Endodermal cell (in vitro differentiated cells): ENCODE measurements at regions not wholly inside any gene's neighbourhood (a gene's known extent, or its start where the extent isn't known, plus 50 kb on each side); places are given as distances from the start of the nearest gene placed in this dataset.

ENCODE experiments used
- DNase-seq: peaks from one replicate; pipeline ENCODE4 v3.0.0-alpha.2; 2017
- H3K27ac ChIP-seq: 2 replicates; pipeline ENCODE4 v1.5.1; 2013; ENCODE audit warnings: mild to moderate bottlenecking, low read depth, low read length, moderate library complexity
- H3K27me3 ChIP-seq: 2 replicates; pipeline ENCODE4 v1.6.1; 2013; ENCODE audit warnings: mild to moderate bottlenecking, low read length, moderate library complexity; ENCODE audit not compliant: insufficient read depth, control insufficient read depth, poor library complexity, severe bottlenecking
- H3K36me3 ChIP-seq: 2 replicates; pipeline ENCODE4 v1.7.0; 2013; ENCODE audit warnings: mild to moderate bottlenecking, low read length, moderate library complexity; ENCODE audit not compliant: control insufficient read depth, insufficient read depth
- H3K4me1 ChIP-seq: one replicate; pipeline ENCODE4 v1.7.0; 2013; ENCODE audit warnings: low read length; ENCODE audit not compliant: control insufficient read depth, insufficient read depth
- H3K4me3 ChIP-seq: 2 replicates; pipeline ENCODE4 v1.5.1; 2013; ENCODE audit warnings: mild to moderate bottlenecking, low read length, moderate library complexity
- H3K9ac ChIP-seq: 2 replicates; pipeline ENCODE4 v1.6.1; 2013; ENCODE audit warnings: mild to moderate bottlenecking, low read length, moderate library complexity; ENCODE audit not compliant: poor library complexity, severe bottlenecking; ENCODE audit errors: extremely low read depth
- H3K9me3 ChIP-seq: 2 replicates; pipeline ENCODE4 v1.6.1; 2013; ENCODE audit warnings: mild to moderate bottlenecking, low read length, moderate library complexity; ENCODE audit not compliant: control insufficient read depth
- H3K27ac Mint-ChIP-seq: 2 replicates; pipeline ENCODE4 v1.8.0; 2020; ENCODE audit warnings: mixed read lengths
- H3K27me3 Mint-ChIP-seq: 2 replicates; pipeline ENCODE4 v1.8.0; 2021; ENCODE audit warnings: mild to moderate bottlenecking, mixed read lengths; ENCODE audit not compliant: insufficient read depth
- H3K36me3 Mint-ChIP-seq: 2 replicates; pipeline ENCODE4 v1.8.0; 2020; ENCODE audit warnings: low read depth, mixed read lengths
- H3K4me1 Mint-ChIP-seq: 2 replicates; pipeline ENCODE4 v1.8.0; 2020; ENCODE audit warnings: mixed read lengths
- H3K4me3 Mint-ChIP-seq: 2 replicates; pipeline ENCODE4 v1.8.0; 2020; ENCODE audit warnings: mild to moderate bottlenecking, moderate library complexity, mixed read lengths
- H3K9me3 Mint-ChIP-seq: 2 replicates; pipeline ENCODE4 v1.8.0; 2020; ENCODE audit warnings: mild to moderate bottlenecking, mixed read lengths
- CTCF ChIP-seq: fragments of 200-600 bp; sonication (generic); conservative IDR thresholded peaks from 2 replicates; pipeline ENCODE4 v1.5.0; 2021; ENCODE audit warnings: antibody characterized with exemption, mild to moderate bottlenecking
- WGBS, 2 experiments: methylation state at CpG; one replicate each; pipeline versions ENCODE4 v1.1.5 to v1.1.7; 2013; ENCODE audit warnings: missing lambda C conversion rate in 2 of 2, mixed read lengths in 1 of 2; ENCODE audit not compliant: insufficient coverage in 1 of 2, insufficient read length in 1 of 2; 5-methylcytosine and 5-hydroxymethylcytosine counted together

GRCh38 chr10:123266971-123267370 is 112.8 kb downstream of the BUB3 start:
- Histone ChIP-seq H3K27ac (no peak overlapping the region), H3K36me3 (no peaks in the 10 kb centered on the region), H3K9ac (no peak overlapping the region), H3K4me1 (no peaks in the 10 kb centered on the region), H3K4me3 (no peak overlapping the region), H3K9me3 (no peaks in the 10 kb centered on the region), H3K27me3 (no peaks in the 10 kb centered on the region)
- WGBS, 2 experiments, result 95% methylated on average over 1 of the region's 1 CpG; no CpG with 5 or more reads in 1 of the 2 experiments
- no peak for DNase-seq
- Mint-ChIP-seq H3K27ac (no peak overlapping the region), H3K9me3 (no peaks in the 10 kb centered on the region), H3K27me3 (no peaks in the 10 kb centered on the region), H3K4me1 (peaks cover 4% of the 10 kb centered on the region), H3K36me3 (peaks cover 3% of the 10 kb centered on the region), H3K4me3 (no peak overlapping the region)
- TF ChIP-seq CTCF, result no peak

GRCh38 chr10:123269017-123269552 is 114.9 kb downstream of the BUB3 start:
- no peaks in the 10 kb centered on the region for H3K36me3 ChIP-seq
- WGBS, 2 experiments, result 92 to 95% methylated on average over 9 of the region's 9 CpGs
- H3K9me3 Mint-ChIP-seq, result no peaks in the 10 kb centered on the region

GRCh38 chr10:123269675-123270074 is 115.5 kb downstream of the BUB3 start:
- no peaks in the 10 kb centered on the region for H3K27me3 ChIP-seq
- Mint-ChIP-seq H3K9me3 (no peaks in the 10 kb centered on the region), H3K4me3 (no peak overlapping the region), H3K27ac (no peak overlapping the region), H3K27me3 (peaks cover 2% of the 10 kb centered on the region), H3K36me3 (peaks cover 3% of the 10 kb centered on the region), H3K4me1 (peaks cover 9% of the 10 kb centered on the region)
- H3K4me3 ChIP-seq, result no peak overlapping the region
- no peaks in the 10 kb centered on the region for H3K9me3 ChIP-seq
- WGBS, 2 experiments, result 83 to 92% methylated on average over 1 to 2 of the region's 2 CpGs
- TF ChIP-seq CTCF, result no peak
- no peak overlapping the region for H3K9ac ChIP-seq
- no peak overlapping the region for H3K27ac ChIP-seq
- no peaks in the 10 kb centered on the region for H3K4me1 ChIP-seq
- no peak for DNase-seq
- no peaks in the 10 kb centered on the region for H3K36me3 ChIP-seq

More at GRCh38 chr10:123269017-123269552, 114.9 kb downstream of the BUB3 start:
- H3K27me3 Mint-ChIP-seq, result no peaks in the 10 kb centered on the region
- no peak overlapping the region for H3K9ac ChIP-seq
- no peak overlapping the region for H3K27ac ChIP-seq
- H3K9me3 ChIP-seq, result no peaks in the 10 kb centered on the region
- DNase-seq, result peak; percentile 5
- no peak overlapping the region for H3K4me3 ChIP-seq
- H3K4me3 Mint-ChIP-seq, result no peak overlapping the region
- TF ChIP-seq CTCF, result no peak
- H3K27me3 ChIP-seq, result no peaks in the 10 kb centered on the region
- peaks cover 3% of the 10 kb centered on the region for H3K36me3 Mint-ChIP-seq
- no peaks in the 10 kb centered on the region for H3K4me1 ChIP-seq
- H3K27ac Mint-ChIP-seq, result no peak overlapping the region
- H3K4me1 Mint-ChIP-seq, result peaks cover 5% of the 10 kb centered on the region
